ENCODE measurements at regions not wholly inside any gene's neighbourhood (a gene's known extent, or its start where the extent isn't known, plus 50 kb on each side); places are given as distances from the start of the nearest gene placed in this dataset.
"Not testable (repeated sequence)": the region's sequence is repeated elsewhere in the genome, so short reads cannot be mapped to it uniquely, and the experiment has no call there.

GRCh38 chr1:239112101-239112935 lies 274.1 kb upstream of the CHRM3 start:
- no peak for DNase-seq (ENCODE audit: low read depth in 2 of 2)

- DNase-seq (ENCODE audit: low read depth in 2 of 2) = no peak
Observed at GRCh38 chr1:239107676-239108075, 278.7 kb upstream of the CHRM3 start.

- not testable (repeated sequence) for DNase-seq (ENCODE audit: low read depth in 2 of 2)
Observed at GRCh38 chr1:239106689-239107088, 279.7 kb upstream of the CHRM3 start.

GRCh38 chr1:239098400-239099037 lies 287.8 kb upstream of the CHRM3 start:
- DNase-seq (ENCODE audit: low read depth in 2 of 2) = no peak

GRCh38 chr1:239091537-239091936 lies 294.8 kb upstream of the CHRM3 start:
- no peak for DNase-seq (ENCODE audit: low read depth in 2 of 2)

GRCh38 chr1:239084459-239085080 lies 301.8 kb upstream of the CHRM3 start:
- no peak for DNase-seq (ENCODE audit: low read depth in 2 of 2)

- DNase-seq (ENCODE audit: low read depth in 2 of 2) = not testable (repeated sequence)
Observed at GRCh38 chr1:239081947-239082346, 304.4 kb upstream of the CHRM3 start.

GRCh38 chr1:239067480-239067879 lies 318.9 kb upstream of the CHRM3 start:
- DNase-seq (ENCODE audit: low read depth in 2 of 2) = no peak

GRCh38 chr1:239067058-239067457 lies 319.3 kb upstream of the CHRM3 start:
- no peak for DNase-seq (ENCODE audit: low read depth in 2 of 2)

- no peak for DNase-seq (ENCODE audit: low read depth in 2 of 2)
Observed at GRCh38 chr1:239061770-239062169, 324.6 kb upstream of the CHRM3 start.

GRCh38 chr1:239058190-239058589 lies 328.2 kb upstream of the CHRM3 start:
- no peak for DNase-seq (ENCODE audit: low read depth in 2 of 2)

- no peak for DNase-seq (ENCODE audit: low read depth in 2 of 2)
Observed at GRCh38 chr1:239056940-239057339, 329.4 kb upstream of the CHRM3 start.

GRCh38 chr1:239053279-239053678 lies 333.1 kb upstream of the CHRM3 start:
- DNase-seq (ENCODE audit: low read depth in 2 of 2) = no peak

- DNase-seq (ENCODE audit: low read depth in 2 of 2) = no peak
Observed at GRCh38 chr1:239049571-239049970, 336.8 kb upstream of the CHRM3 start.

GRCh38 chr1:239044829-239045228 lies 341.5 kb upstream of the CHRM3 start:
- DNase-seq (ENCODE audit: low read depth in 2 of 2) = no peak

- DNase-seq (ENCODE audit: low read depth in 2 of 2) = no peak
Observed at GRCh38 chr1:239040523-239040922, 345.8 kb upstream of the CHRM3 start.

GRCh38 chr1:239031310-239031709 lies 355.1 kb upstream of the CHRM3 start:
- DNase-seq (ENCODE audit: low read depth in 2 of 2) = no peak

- DNase-seq (ENCODE audit: low read depth in 2 of 2) = no peak
Observed at GRCh38 chr1:239025997-239026694, 360.2 kb upstream of the CHRM3 start.

- DNase-seq (ENCODE audit: low read depth in 2 of 2) = no peak
Observed at GRCh38 chr1:239025223-239025622, 361.1 kb upstream of the CHRM3 start.

- no peak for DNase-seq (ENCODE audit: low read depth in 2 of 2)
Observed at GRCh38 chr1:239023732-239024360, 362.5 kb upstream of the CHRM3 start.

GRCh38 chr1:239016337-239016736 lies 370.0 kb upstream of the CHRM3 start:
- DNase-seq (ENCODE audit: low read depth in 2 of 2) = no peak

- no peak for DNase-seq (ENCODE audit: low read depth in 2 of 2)
Observed at GRCh38 chr1:239011382-239011781, 375.0 kb upstream of the CHRM3 start.

Data from activated CD4-positive, alpha-beta T cell treated with anti-CD3 and anti-CD28 coated beads for 24 hours (primary cell).